ENCODE measurements at regions not wholly inside any gene's neighbourhood (a gene's known extent, or its start where the extent isn't known, plus 50 kb on each side); places are given as distances from the start of the nearest gene placed in this dataset.

DNA sequence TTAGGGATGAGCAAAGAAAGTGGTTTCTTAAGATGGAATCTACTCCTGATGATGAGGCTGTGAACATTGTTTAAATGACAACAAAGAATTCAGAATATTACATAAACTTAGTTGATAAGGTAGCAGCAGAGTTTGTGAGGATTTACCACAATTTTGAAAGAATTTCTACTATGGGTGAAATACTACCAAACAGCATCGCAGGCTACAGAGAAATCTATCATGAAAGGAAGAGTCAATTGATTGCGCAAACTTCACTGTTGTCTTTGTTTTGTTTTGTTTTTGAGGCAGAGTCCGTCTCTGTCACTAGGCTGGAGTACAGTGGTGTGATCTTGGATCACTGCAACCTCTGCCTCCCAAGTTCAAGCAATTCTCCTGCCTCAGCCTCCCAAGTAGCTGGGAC is 107.4 kb upstream of the SLC6A6 start:
- DNase-seq (ENCODE audit: low read depth, low spot score) (no peak), FAIRE-seq (no peak)
- Histone ChIP-seq H3K9ac (replicated peaks; ENCODE audit: extremely low read depth, insufficient read depth, low read length) (no peak overlapping the region), H3K4me1 (ENCODE audit: control insufficient read depth, extremely low read depth, insufficient read depth, low read length) (no peaks in the 10 kb centered on the region), H3K27ac (ENCODE audit: insufficient read depth, low read depth, low read length) (no peak overlapping the region), H3K9me3 (replicated peaks; ENCODE audit: control insufficient read depth, insufficient read depth, low read length) (no peaks in the 10 kb centered on the region), H3K9me1 (replicated peaks; ENCODE audit: control insufficient read depth, extremely low read depth, insufficient read depth, low read length) (no peaks in the 10 kb centered on the region), H3K4me3 (replicated peaks in 1 of 3; ENCODE audit: insufficient read depth in 1 of 3, low read depth in 1 of 3, low read length in 3 of 3) (no peak overlapping the region), H2AFZ (ENCODE audit: low read depth, low read length) (no peak overlapping the region), H4K20me1 (replicated peaks; ENCODE audit: control insufficient read depth, extremely low read depth, insufficient read depth, low read length) (no peaks in the 10 kb centered on the region), H3K79me2 (ENCODE audit: control insufficient read depth, insufficient read depth, low read length) (no peaks in the 10 kb centered on the region), H3K36me3 (ENCODE audit: control insufficient read depth in 2 of 2, extremely low read depth in 1 of 2, insufficient read depth in 2 of 2, low read length in 2 of 2) (no peaks in the 10 kb centered on the region), H3K4me2 (ENCODE audit: insufficient read depth, low read length) (no peak overlapping the region), H3K27me3 (ENCODE audit: control insufficient read depth in 2 of 2, insufficient read depth in 2 of 2, low read length in 2 of 2) (peaks cover 11 to 24% of the 10 kb centered on the region in 2 experiments)
- POLR2A ChIA-PET = no interaction called here
- CTCF ChIA-PET = no interaction called here
- dilution Hi-C loops (cut with MboI; ENCODE audit: extremely low pct_ligation_motif_present, low sequenced_read_pairs) (no loop called here), intact Hi-C loops (cut with micrococcal nuclease) (no loop called here)
- no TSS peak for BruUV-seq (replicated peaks)
- TF ChIP-seq FOS (IDR thresholded peaks at IDR 0.05; ENCODE audit: borderline replicate concordance, insufficient read depth, low read length) (no peak), MYC (IDR thresholded peaks at IDR 0.05; ENCODE audit: low read depth, low read length) (no peak), GATA2 (IDR thresholded peaks at IDR 0.05; ENCODE audit: insufficient read depth, insufficient read length, low read depth, low read length) (no peak), POLR2A (IDR thresholded peaks at IDR 0.05; ENCODE audit: low read depth, low read length) (no peak)

DNA sequence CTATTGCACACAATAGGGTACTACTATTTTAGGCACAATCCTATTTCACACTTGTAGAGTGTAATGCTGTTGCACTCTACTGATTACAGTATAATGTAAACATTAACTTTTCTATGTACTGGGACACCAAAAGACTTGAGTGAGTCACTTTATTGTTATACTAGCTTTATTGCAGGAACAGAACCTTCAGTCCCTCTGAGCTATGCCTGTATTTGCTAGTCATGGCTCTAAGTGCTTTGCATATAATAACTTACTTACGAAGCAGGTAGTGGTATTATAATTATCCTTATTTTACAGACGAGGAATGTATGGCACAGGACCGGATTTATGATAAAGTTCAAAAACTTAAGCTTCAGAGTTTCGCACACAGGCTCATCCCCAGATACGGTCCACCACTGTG is 106.6 kb upstream of the SLC6A6 start:
- H3K4me2 ChIP-seq (ENCODE audit: insufficient read depth, low read length) = no peak overlapping the region
- no peak overlapping the region for H3K27ac ChIP-seq (ENCODE audit: insufficient read depth, low read depth, low read length)
- dilution Hi-C loops (cut with MboI; ENCODE audit: extremely low pct_ligation_motif_present, low sequenced_read_pairs) (no loop called here), intact Hi-C loops (cut with micrococcal nuclease) (no loop called here)
- BruUV-seq (replicated peaks) = no TSS peak
- no peaks in the 10 kb centered on the region for H3K79me2 ChIP-seq (ENCODE audit: control insufficient read depth, insufficient read depth, low read length)
- FAIRE-seq (no peak), DNase-seq (ENCODE audit: low read depth, low spot score) (no peak)
- no peaks in the 10 kb centered on the region for H4K20me1 ChIP-seq (replicated peaks; ENCODE audit: control insufficient read depth, extremely low read depth, insufficient read depth, low read length)
- no peaks in the 10 kb centered on the region for H3K4me1 ChIP-seq (ENCODE audit: control insufficient read depth, extremely low read depth, insufficient read depth, low read length)
- H3K36me3 ChIP-seq (ENCODE audit: control insufficient read depth in 2 of 2, extremely low read depth in 1 of 2, insufficient read depth in 2 of 2, low read length in 2 of 2) = no peaks in the 10 kb centered on the region
- no peaks in the 10 kb centered on the region for H3K9me1 ChIP-seq (replicated peaks; ENCODE audit: control insufficient read depth, extremely low read depth, insufficient read depth, low read length)
- no peaks in the 10 kb centered on the region for H3K9me3 ChIP-seq (replicated peaks; ENCODE audit: control insufficient read depth, insufficient read depth, low read length)
- H3K9ac ChIP-seq (replicated peaks; ENCODE audit: extremely low read depth, insufficient read depth, low read length) = no peak overlapping the region
- TF ChIP-seq, protein P1, sequence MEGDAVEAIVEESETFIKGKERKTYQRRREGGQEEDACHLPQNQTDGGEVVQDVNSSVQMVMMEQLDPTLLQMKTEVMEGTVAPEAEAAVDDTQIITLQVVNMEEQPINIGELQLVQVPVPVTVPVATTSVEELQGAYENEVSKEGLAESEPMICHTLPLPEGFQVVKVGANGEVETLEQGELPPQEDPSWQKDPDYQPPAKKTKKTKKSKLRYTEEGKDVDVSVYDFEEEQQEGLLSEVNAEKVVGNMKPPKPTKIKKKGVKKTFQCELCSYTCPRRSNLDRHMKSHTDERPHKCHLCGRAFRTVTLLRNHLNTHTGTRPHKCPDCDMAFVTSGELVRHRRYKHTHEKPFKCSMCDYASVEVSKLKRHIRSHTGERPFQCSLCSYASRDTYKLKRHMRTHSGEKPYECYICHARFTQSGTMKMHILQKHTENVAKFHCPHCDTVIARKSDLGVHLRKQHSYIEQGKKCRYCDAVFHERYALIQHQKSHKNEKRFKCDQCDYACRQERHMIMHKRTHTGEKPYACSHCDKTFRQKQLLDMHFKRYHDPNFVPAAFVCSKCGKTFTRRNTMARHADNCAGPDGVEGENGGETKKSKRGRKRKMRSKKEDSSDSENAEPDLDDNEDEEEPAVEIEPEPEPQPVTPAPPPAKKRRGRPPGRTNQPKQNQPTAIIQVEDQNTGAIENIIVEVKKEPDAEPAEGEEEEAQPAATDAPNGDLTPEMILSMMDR (IDR thresholded peaks at IDR 0.05; ENCODE audit: extremely low read depth in 1 of 2, insufficient read depth in 1 of 2, low read depth in 1 of 2, low read length in 2 of 2) = no peak
- TF ChIP-seq EZH2 (IDR thresholded peaks at IDR 0.05; ENCODE audit: borderline replicate concordance, low read depth, low read length, severe bottlenecking) = no peak
- TF ChIP-seq, protein P2, sequence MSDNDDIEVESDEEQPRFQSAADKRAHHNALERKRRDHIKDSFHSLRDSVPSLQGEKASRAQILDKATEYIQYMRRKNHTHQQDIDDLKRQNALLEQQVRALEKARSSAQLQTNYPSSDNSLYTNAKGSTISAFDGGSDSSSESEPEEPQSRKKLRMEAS (IDR thresholded peaks at IDR 0.05; ENCODE audit: insufficient read depth, insufficient read length) = no peak
- TF ChIP-seq POLR2A (IDR thresholded peaks at IDR 0.05; ENCODE audit: low read depth, low read length) = no peak
- no peak for TF ChIP-seq POLR2AphosphoS5 (IDR thresholded peaks at IDR 0.05; ENCODE audit: insufficient read depth, low read depth, low read length)
- no peak for TF ChIP-seq JUN (IDR thresholded peaks at IDR 0.05; ENCODE audit: borderline replicate concordance, insufficient read depth, insufficient read length, low read depth)
- TF ChIP-seq GATA2 (IDR thresholded peaks at IDR 0.05; ENCODE audit: insufficient read depth, insufficient read length, low read depth, low read length) = no peak
- no peak for TF ChIP-seq FOS (IDR thresholded peaks at IDR 0.05; ENCODE audit: borderline replicate concordance, insufficient read depth, low read length)
- no peak for TF ChIP-seq MYC (IDR thresholded peaks at IDR 0.05; ENCODE audit: low read depth, low read length)
- CTCF ChIA-PET = no interaction called here
- POLR2A ChIA-PET = no interaction called here
- no peak overlapping the region for H2AFZ ChIP-seq (ENCODE audit: low read depth, low read length)
- H3K27me3 ChIP-seq (ENCODE audit: control insufficient read depth in 2 of 2, insufficient read depth in 2 of 2, low read length in 2 of 2) = peaks cover 8 to 20% of the 10 kb centered on the region in 2 experiments
- no peak overlapping the region for H3K4me3 ChIP-seq (replicated peaks in 1 of 3; ENCODE audit: insufficient read depth in 1 of 3, low read depth in 1 of 3, low read length in 3 of 3)
